IMR-90 (cell line): ENCODE measurements at regions not wholly inside any gene's neighbourhood (a gene's known extent, or its start where the extent isn't known, plus 50 kb on each side); places are given as distances from the start of the nearest gene placed in this dataset.

Experiments
- ATAC-seq: fragments of 200-7000 bp; cut with Tn5 transposase; 2 replicates; pipeline ENCODE4 v1.9.1; 2020; ENCODE audit warnings: low read depth, mild to moderate bottlenecking, moderate library complexity
- BruUV-seq: library from RNA; stranded (reverse); fragments of 400-500 nt; replicated peaks from 2 replicates; lab custom pipeline; 2021; lab: Mats Ljungman, UMichigan
- CTCF ChIA-PET: fragments of 300-600 bp; formaldehyde crosslinking; extraction: SDS; loops from one replicate; lab custom pipeline; 2021; ENCODE audit warnings: antibody characterized with exemption; lab: Yijun Ruan, JAX
- POLR2A ChIA-PET: fragments of 300-600 bp; sonication (Branson Sonifier 250); formaldehyde crosslinking; loops from one replicate; lab custom pipeline; 2022; ENCODE audit warnings: antibody characterized with exemption; ENCODE audit not compliant: unreplicated experiment; lab: Charles Lee
- DNase-seq: peaks from one replicate; pipeline ENCODE4 v3.0.0; 2013
- H2AFZ ChIP-seq: replicated peaks from 2 replicates; pipeline ENCODE3; 2013; ENCODE audit warnings: low read length, mild to moderate bottlenecking; ENCODE audit not compliant: poor library complexity
- H2AK5ac ChIP-seq: 2 replicates; pipeline ENCODE4 v1.6.1; 2013; ENCODE audit warnings: low read depth, low read length, inconsistent platforms
- H2AK9ac ChIP-seq: replicated peaks from 2 replicates; pipeline ENCODE3; 2013; ENCODE audit warnings: mild to moderate bottlenecking, low read depth, low read length, moderate library complexity; ENCODE audit not compliant: poor library complexity
- H2BK120ac ChIP-seq: 2 replicates; pipeline ENCODE4 v1.6.1; 2013; ENCODE audit warnings: low read depth, low read length, inconsistent platforms
- H2BK15ac ChIP-seq: 3 replicates; pipeline ENCODE4 v1.6.1; 2013; ENCODE audit warnings: low read depth, low read length, inconsistent platforms
- H2BK20ac ChIP-seq: 2 replicates; pipeline ENCODE4 v1.6.1; 2013; ENCODE audit warnings: low read depth, mild to moderate bottlenecking, inconsistent platforms, low read length, moderate library complexity
- H2BK5ac ChIP-seq: 2 replicates; pipeline ENCODE4 v1.6.1; 2013; ENCODE audit warnings: mild to moderate bottlenecking, low read depth, low read length, inconsistent platforms; ENCODE audit not compliant: poor library complexity, severe bottlenecking
- H3K14ac ChIP-seq: replicated peaks from 2 replicates; pipeline ENCODE4 v1.6.1; 2013; ENCODE audit warnings: low read depth, low read length, inconsistent platforms
- H3K18ac ChIP-seq: 2 replicates; pipeline ENCODE4 v1.6.1; 2013; ENCODE audit warnings: low read depth, low read length, control low read depth
- H3K23ac ChIP-seq: 2 replicates; pipeline ENCODE4 v1.6.1; 2013; ENCODE audit warnings: low read depth, low read length, inconsistent platforms
- H3K27ac ChIP-seq: 2 replicates; pipeline ENCODE4 v1.5.1; 2013; ENCODE audit warnings: mild to moderate bottlenecking, control low read depth, low read length; ENCODE audit not compliant: insufficient read depth
- H3K27me3 ChIP-seq: 2 replicates; pipeline ENCODE4 v1.6.1; 2013; ENCODE audit warnings: low read length; ENCODE audit not compliant: control insufficient read depth, insufficient read depth
- H3K36me3 ChIP-seq: 2 replicates; pipeline ENCODE4 v1.6.1; 2013; ENCODE audit warnings: low read length, mixed read lengths; ENCODE audit not compliant: control insufficient read depth, insufficient read depth
- H3K4ac ChIP-seq: 2 replicates; pipeline ENCODE4 v1.6.1; 2013; ENCODE audit warnings: low read depth, low read length, inconsistent platforms
- H3K4me1 ChIP-seq: 2 replicates; pipeline ENCODE4 v1.6.1; 2013; ENCODE audit warnings: low read length, mixed read lengths; ENCODE audit not compliant: control insufficient read depth, insufficient read depth
- H3K4me2 ChIP-seq: 2 replicates; pipeline ENCODE4 v1.6.1; 2013; ENCODE audit warnings: low read depth, mild to moderate bottlenecking, control low read depth, low read length, moderate library complexity
- H3K4me3 ChIP-seq: 2 replicates; pipeline ENCODE4 v1.5.1; 2013; ENCODE audit warnings: low read depth, mild to moderate bottlenecking, control low read depth, low read length, moderate library complexity; ENCODE audit not compliant: insufficient read depth
- H3K56ac ChIP-seq: 2 replicates; pipeline ENCODE4 v1.6.1; 2013; ENCODE audit warnings: low read length, inconsistent platforms; ENCODE audit not compliant: insufficient read depth; ENCODE audit errors: extremely low read depth
- H3K79me1 ChIP-seq, 2 experiments: 2 replicates each; pipeline ENCODE4 v1.6.1; 2013; ENCODE audit warnings: low read length in 2 of 2, inconsistent platforms in 1 of 2, low read depth in 1 of 2
- H3K9ac ChIP-seq: 2 replicates; pipeline ENCODE4 v1.6.1; 2013; ENCODE audit warnings: low read depth, low read length, control low read depth
- H3K9me1 ChIP-seq: 2 replicates; pipeline ENCODE4 v1.6.1; 2013; ENCODE audit warnings: low read length, inconsistent platforms; ENCODE audit not compliant: insufficient read depth
- H3K9me3 ChIP-seq: 2 replicates; pipeline ENCODE4 v1.6.1; 2013; ENCODE audit warnings: low read length; ENCODE audit not compliant: control insufficient read depth, insufficient read depth
- H4K20me1 ChIP-seq: 2 replicates; pipeline ENCODE4 v1.6.1; 2013; ENCODE audit warnings: low read length, inconsistent platforms; ENCODE audit not compliant: insufficient read depth
- H4K5ac ChIP-seq: 2 replicates; pipeline ENCODE4 v1.6.1; 2013; ENCODE audit warnings: mild to moderate bottlenecking, low read depth, low read length, control low read depth
- H4K8ac ChIP-seq, 2 experiments: 2 replicates each; pipeline ENCODE4 v1.6.1; 2013; ENCODE audit warnings: low read depth in 2 of 2, low read length in 2 of 2, control low read depth in 1 of 2, inconsistent platforms in 1 of 2
- H4K91ac ChIP-seq: 2 replicates; pipeline ENCODE4 v1.6.1; 2013; ENCODE audit warnings: low read depth, low read length, inconsistent platforms; ENCODE audit not compliant: insufficient read depth
- CHD1 ChIP-seq: IDR thresholded peaks from 2 replicates; pipeline ENCODE4 v1.6.1; 2012; ENCODE audit warnings: low read depth, low read length, improper control_type of control experiment
- CTCF ChIP-seq: conservative IDR thresholded peaks from 2 replicates; pipeline ENCODE4 v1.5.1; 2012; ENCODE audit warnings: mild to moderate bottlenecking, low read depth, low read length, improper control_type of control experiment
- FOS ChIP-seq: fragments of 150-350 bp; IDR thresholded peaks from 2 replicates; pipeline ENCODE4 v1.6.1; 2016; ENCODE audit warnings: low read depth, low read length
- MAFK ChIP-seq: IDR thresholded peaks from 2 replicates; pipeline ENCODE4 v1.6.1; 2012; ENCODE audit warnings: low read depth, low read length, improper control_type of control experiment
- MAZ ChIP-seq: IDR thresholded peaks from 2 replicates; pipeline ENCODE4 v1.6.1; 2012; ENCODE audit warnings: low read depth, mild to moderate bottlenecking, low read length, improper control_type of control experiment, moderate library complexity, borderline replicate concordance
- RFX5 ChIP-seq: IDR thresholded peaks from 2 replicates; pipeline ENCODE4 v1.8.0; 2012; ENCODE audit warnings: low read depth, mild to moderate bottlenecking, low read length, moderate library complexity
- USF2 ChIP-seq: fragments of 150-350 bp; IDR thresholded peaks from 2 replicates; pipeline ENCODE4 v1.6.1; 2017; ENCODE audit warnings: mild to moderate bottlenecking, antibody characterized with exemption, low read length, low read depth
- WGBS, 2 experiments: methylation state at CpG; one replicate each; pipeline versions ENCODE4 v1.1.5 to v1.1.7; 2013; ENCODE audit warnings: missing lambda C conversion rate in 2 of 2; ENCODE audit not compliant: insufficient read length in 1 of 2; ENCODE audit errors: extremely low coverage in 2 of 2; 5-methylcytosine and 5-hydroxymethylcytosine counted together
- dilution Hi-C: fragments of 300-500 bp; cut with HindIII; formaldehyde crosslinking; loops from one replicate; pipeline ENCODE4 v1.14.3; 2018; ENCODE audit warnings: low sequenced_read_pairs; ENCODE audit not compliant: unreplicated experiment
- in situ Hi-C: fragments of 300-500 bp; cut with MboI; formaldehyde crosslinking; loops from 3 replicates; pipeline ENCODE4 v1.14.3; 2019; ENCODE audit warnings: low sequenced_read_pairs, inconsistent platforms, mixed read lengths
- intact Hi-C: fragments of 100-400 bp; cut with micrococcal nuclease; formaldehyde crosslinking; loops from 2 replicates; pipeline ENCODE4 v1.10.0; 2022
- TF ChIP-seq, protein P1 (sequence below): fragments of 150-350 bp; IDR thresholded peaks from 2 replicates; pipeline ENCODE4 v1.6.1; 2016; ENCODE audit warnings: low read depth, mild to moderate bottlenecking, low read length, moderate library complexity, borderline replicate concordance

GRCh38 chr9:23934291-23934906, 108.4 kb upstream of the ELAVL2 start:
- H3K23ac ChIP-seq = no peak overlapping the region
- no peak overlapping the region for H2AFZ ChIP-seq
- in situ Hi-C loops (no loop called here), intact Hi-C loops (no loop called here), dilution Hi-C loops (no loop called here)
- H3K18ac ChIP-seq = no peak overlapping the region
- CTCF ChIA-PET = no interaction called here
- no peaks in the 10 kb centered on the region for H3K79me1 ChIP-seq
- H3K9ac ChIP-seq = no peak overlapping the region
- H4K5ac ChIP-seq = no peak overlapping the region
- H3K4me3 ChIP-seq = no peak overlapping the region
- H3K4me1 ChIP-seq = no peaks in the 10 kb centered on the region
- H4K91ac ChIP-seq = no peak overlapping the region
- H2BK5ac ChIP-seq = no peak overlapping the region
- no CpG with 5 or more reads among the region's 1 CpG for WGBS, 2 experiments
- no peak overlapping the region for H2BK120ac ChIP-seq
- no peak overlapping the region for H3K14ac ChIP-seq
- no peak overlapping the region for H2AK5ac ChIP-seq
- DNase-seq (no peak), ATAC-seq (no peak)
- no peaks in the 10 kb centered on the region for H3K36me3 ChIP-seq
- peaks cover 2% of the 10 kb centered on the region for H3K9me3 ChIP-seq
- no peak overlapping the region for H3K27ac ChIP-seq
- TF ChIP-seq CHD1 = no peak
- TF ChIP-seq RFX5 = no peak
- no peak for TF ChIP-seq MAZ
- no peak for TF ChIP-seq USF2
- TF ChIP-seq FOS = no peak
- no peak for TF ChIP-seq CTCF
- TF ChIP-seq, protein P1, sequence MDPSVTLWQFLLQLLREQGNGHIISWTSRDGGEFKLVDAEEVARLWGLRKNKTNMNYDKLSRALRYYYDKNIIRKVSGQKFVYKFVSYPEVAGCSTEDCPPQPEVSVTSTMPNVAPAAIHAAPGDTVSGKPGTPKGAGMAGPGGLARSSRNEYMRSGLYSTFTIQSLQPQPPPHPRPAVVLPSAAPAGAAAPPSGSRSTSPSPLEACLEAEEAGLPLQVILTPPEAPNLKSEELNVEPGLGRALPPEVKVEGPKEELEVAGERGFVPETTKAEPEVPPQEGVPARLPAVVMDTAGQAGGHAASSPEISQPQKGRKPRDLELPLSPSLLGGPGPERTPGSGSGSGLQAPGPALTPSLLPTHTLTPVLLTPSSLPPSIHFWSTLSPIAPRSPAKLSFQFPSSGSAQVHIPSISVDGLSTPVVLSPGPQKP = no peak
- TF ChIP-seq MAFK = no peak
- no peak overlapping the region for H3K4ac ChIP-seq
- POLR2A ChIA-PET = no interaction called here
- no peak overlapping the region for H4K8ac ChIP-seq
- no peak overlapping the region for H2AK9ac ChIP-seq
- no peak overlapping the region for H3K56ac ChIP-seq
- BruUV-seq = no TSS peak
- H3K4me2 ChIP-seq = no peak overlapping the region
- H2BK20ac ChIP-seq = no peak overlapping the region
- H3K9me1 ChIP-seq = no peaks in the 10 kb centered on the region
- no peaks in the 10 kb centered on the region for H4K20me1 ChIP-seq
- no peak overlapping the region for H2BK15ac ChIP-seq
- H3K27me3 ChIP-seq = no peaks in the 10 kb centered on the region
